HCT116 (cell line): ENCODE measurements at regions not wholly inside any gene's neighbourhood (a gene's known extent, or its start where the extent isn't known, plus 50 kb on each side); places are given as distances from the start of the nearest gene placed in this dataset.

Experiments
- ATAC-seq: fragments of 200-7000 bp; cut with Tn5 transposase; 2 replicates; pipeline ENCODE4 v1.9.1; 2020; ENCODE audit warnings: mild to moderate bottlenecking, moderate library complexity
- BruUV-seq: library from RNA; stranded (reverse); fragments of 400-500 nt; replicated peaks from 2 replicates; lab custom pipeline; 2021; lab: Mats Ljungman, UMichigan
- CTCF ChIA-PET: fragments of 300-600 bp; sonication (Branson Sonifier 250); formaldehyde crosslinking; loops from one replicate; lab custom pipeline; 2021; ENCODE audit warnings: antibody characterized with exemption; lab: Charles Lee
- POLR2A ChIA-PET: fragments of 300-600, 350-600 bp; sonication (Branson Sonifier 250); formaldehyde crosslinking; loops from one replicate; lab custom pipeline; 2021; ENCODE audit warnings: antibody characterized with exemption; lab: Charles Lee
- RAD21 ChIA-PET, 2 experiments: fragments of 300-600 bp; sonication (Branson Sonifier 250); formaldehyde crosslinking; loops; one replicate each; lab custom pipeline; 2023; ENCODE audit warnings: low total read pairs in 2 of 2; ENCODE audit not compliant: uncharacterized antibody in 2 of 2, unreplicated experiment in 2 of 2, low non-redundant PET in 1 of 2; lab: Charles Lee
- DNase-seq: peaks from one replicate; pipeline ENCODE4 v3.0.0-alpha.2; 2010; ENCODE audit warnings: low read depth, low spot score
- H2AFZ ChIP-seq: fragments of 200-600 bp; shearing (Covaris generic), sonication (generic); 2 replicates; pipeline ENCODE4 v1.6.1; 2017; ENCODE audit warnings: low read depth, mixed run types, mixed read lengths, antibody characterized with exemption, low read length; ENCODE audit not compliant: poor library complexity, severe bottlenecking
- H3K27ac ChIP-seq: 2 replicates; pipeline ENCODE4 v1.5.1; 2012; ENCODE audit warnings: low read depth, low read length
- H3K27me3 ChIP-seq: fragments of 200-600 bp; sonication (generic); 2 replicates; pipeline ENCODE4 v1.6.1; 2016; ENCODE audit warnings: mixed run types, low read length, mixed read lengths; ENCODE audit not compliant: insufficient read depth
- H3K36me3 ChIP-seq, 2 experiments: fragments of 200-500 bp in 1 of 2; fragments of 200-600 bp in 1 of 2; sonication (Bioruptor generic) in 1 of 2; sonication (generic) in 1 of 2; 2 replicates each; pipeline versions ENCODE4 v1.5.1 to v1.6.1; 2014 to 2016; ENCODE audit warnings: low read length in 2 of 2, inconsistent platforms in 1 of 2, mixed read lengths in 1 of 2, mixed run types in 1 of 2; ENCODE audit not compliant: insufficient read depth in 2 of 2, control insufficient read depth in 1 of 2
- H3K4me1 ChIP-seq, 2 experiments: fragments of 200-600 bp in 1 of 2; sonication (generic) in 1 of 2; 2 replicates each; pipeline versions ENCODE4 v1.5.1 to v1.6.1; 2012 to 2017; ENCODE audit warnings: low read length in 2 of 2, inconsistent platforms in 1 of 2, mild to moderate bottlenecking in 1 of 2, mixed read lengths in 1 of 2, mixed run types in 1 of 2, moderate library complexity in 1 of 2; ENCODE audit not compliant: insufficient read depth in 2 of 2, control insufficient read depth in 1 of 2
- H3K4me2 ChIP-seq: fragments of 200-600 bp; sonication (generic); 2 replicates; pipeline ENCODE4 v1.6.1; 2017; ENCODE audit warnings: mixed run types, low read length, mixed read lengths
- H3K4me3 ChIP-seq, 2 experiments: fragments of 200-600 bp in 1 of 2; sonication (generic) in 1 of 2; replicated peaks in 1 of 2; 2 replicates each; pipeline ENCODE4 v1.5.1; 2011 to 2016; ENCODE audit warnings: low read length in 2 of 2, control low read depth in 1 of 2, low read depth in 1 of 2, mild to moderate bottlenecking in 1 of 2, mixed read lengths in 1 of 2, mixed run types in 1 of 2
- H3K79me2 ChIP-seq: fragments of 200-600 bp; sonication (generic); 2 replicates; pipeline ENCODE4 v1.6.1; 2017; ENCODE audit warnings: mild to moderate bottlenecking, mixed run types, low read length, moderate library complexity, mixed read lengths; ENCODE audit not compliant: insufficient read depth
- H3K9ac ChIP-seq: fragments of 200-600 bp; sonication (generic); 2 replicates; pipeline ENCODE4 v1.6.1; 2016; ENCODE audit warnings: low read length, mixed read lengths
- H3K9me2 ChIP-seq: fragments of 200-600 bp; sonication (generic), shearing (Covaris generic); 2 replicates; pipeline ENCODE4 v1.6.1; 2017; ENCODE audit warnings: mixed run types, mild to moderate bottlenecking, moderate library complexity; ENCODE audit not compliant: insufficient read depth
- H3K9me3 ChIP-seq, 2 experiments: fragments of 200-500 bp in 1 of 2; fragments of 200-600 bp in 1 of 2; sonication (Bioruptor generic) in 1 of 2; sonication (generic) in 1 of 2; 2 replicates each; pipeline ENCODE4 v1.6.1; 2014 to 2017; ENCODE audit warnings: low read length in 2 of 2, mixed read lengths in 2 of 2, inconsistent platforms in 1 of 2, low read depth in 1 of 2, mild to moderate bottlenecking in 1 of 2, mixed run types in 1 of 2, moderate library complexity in 1 of 2; ENCODE audit not compliant: control insufficient read depth in 1 of 2, insufficient read depth in 1 of 2
- H4K20me1 ChIP-seq: fragments of 200-600 bp; sonication (generic), shearing (Covaris generic); 2 replicates; pipeline ENCODE4 v1.6.1; 2017; ENCODE audit warnings: mixed run types, mild to moderate bottlenecking, moderate library complexity; ENCODE audit not compliant: insufficient read depth
- CBX3 ChIP-seq: IDR thresholded peaks from 2 replicates; pipeline ENCODE4 v1.6.1; 2012; ENCODE audit warnings: low read depth
- EGR1 ChIP-seq: IDR thresholded peaks from 2 replicates; pipeline ENCODE4 v1.6.1; 2012; ENCODE audit warnings: low read depth
- EZH2 ChIP-seq: fragments of 200-600 bp; sonication (generic); IDR thresholded peaks from 2 replicates; pipeline ENCODE4 v1.6.1; 2017; ENCODE audit warnings: antibody characterized with exemption, mixed run types
- FOSL1 ChIP-seq: IDR thresholded peaks from 2 replicates; pipeline ENCODE4 v1.6.1; 2012; ENCODE audit warnings: low read depth
- POLR2AphosphoS5 ChIP-seq: IDR thresholded peaks from 2 replicates; pipeline ENCODE4 v1.6.1; 2011; ENCODE audit warnings: mild to moderate bottlenecking, low read depth, low read length, moderate library complexity
- RAD21 ChIP-seq: IDR thresholded peaks from 2 replicates; pipeline ENCODE4 v1.6.1; 2012; ENCODE audit warnings: low read depth, mild to moderate bottlenecking
- SIN3A ChIP-seq: IDR thresholded peaks from 2 replicates; pipeline ENCODE4 v1.6.1; 2012; ENCODE audit warnings: low read depth
- SRF ChIP-seq: IDR thresholded peaks from 2 replicates; pipeline ENCODE4 v1.6.1; 2012; ENCODE audit warnings: low read depth
- TCF7L2 ChIP-seq: IDR thresholded peaks from 2 replicates; pipeline ENCODE4 v1.7.0; 2011; ENCODE audit warnings: borderline replicate concordance, inconsistent platforms; ENCODE audit not compliant: insufficient read depth, insufficient read length; ENCODE audit errors: extremely low read depth
- ZFX ChIP-seq: fragments of 450-650 bp; IDR thresholded peaks from 2 replicates; pipeline ENCODE4 v1.6.1; 2017
- intact Hi-C: fragments of 100-400 bp; cut with micrococcal nuclease; formaldehyde crosslinking; loops from 2 replicates; pipeline ENCODE4 v1.10.0; 2022
- TF ChIP-seq, protein P1 (sequence below): IDR thresholded peaks from 2 replicates; pipeline ENCODE4 v1.6.1; 2011; ENCODE audit warnings: mild to moderate bottlenecking, low read length, moderate library complexity; ENCODE audit not compliant: insufficient replicate concordance; ENCODE audit errors: extremely low read depth
- TF ChIP-seq, protein P2 (sequence below): IDR thresholded peaks from 2 replicates; pipeline ENCODE4 v1.6.1; 2012; ENCODE audit warnings: low read depth
- TF ChIP-seq, protein P3 (sequence below): IDR thresholded peaks from 2 replicates; pipeline ENCODE4 v1.6.1; 2012

- ATAC-seq (no peak), DNase-seq (no peak)
- H3K79me2 ChIP-seq = no peaks in the 10 kb centered on the region
- H3K27ac ChIP-seq = no peak overlapping the region
- H3K9me2 ChIP-seq = no peaks in the 10 kb centered on the region
- no peak overlapping the region for H2AFZ ChIP-seq
- no TSS peak for BruUV-seq
- no peak overlapping the region for H3K4me3 ChIP-seq
- TF ChIP-seq SIN3A (no peak), EZH2 (no peak), EGR1 (no peak), FOSL1 (no peak), ZFX (no peak), RAD21 (no peak), CBX3 (no peak), TCF7L2 (no peak), POLR2AphosphoS5 (no peak), SRF (no peak)
- TF ChIP-seq, protein P1, sequence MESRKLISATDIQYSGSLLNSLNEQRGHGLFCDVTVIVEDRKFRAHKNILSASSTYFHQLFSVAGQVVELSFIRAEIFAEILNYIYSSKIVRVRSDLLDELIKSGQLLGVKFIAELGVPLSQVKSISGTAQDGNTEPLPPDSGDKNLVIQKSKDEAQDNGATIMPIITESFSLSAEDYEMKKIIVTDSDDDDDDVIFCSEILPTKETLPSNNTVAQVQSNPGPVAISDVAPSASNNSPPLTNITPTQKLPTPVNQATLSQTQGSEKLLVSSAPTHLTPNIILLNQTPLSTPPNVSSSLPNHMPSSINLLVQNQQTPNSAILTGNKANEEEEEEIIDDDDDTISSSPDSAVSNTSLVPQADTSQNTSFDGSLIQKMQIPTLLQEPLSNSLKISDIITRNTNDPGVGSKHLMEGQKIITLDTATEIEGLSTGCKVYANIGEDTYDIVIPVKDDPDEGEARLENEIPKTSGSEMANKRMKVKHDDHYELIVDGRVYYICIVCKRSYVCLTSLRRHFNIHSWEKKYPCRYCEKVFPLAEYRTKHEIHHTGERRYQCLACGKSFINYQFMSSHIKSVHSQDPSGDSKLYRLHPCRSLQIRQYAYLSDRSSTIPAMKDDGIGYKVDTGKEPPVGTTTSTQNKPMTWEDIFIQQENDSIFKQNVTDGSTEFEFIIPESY = no peak
- TF ChIP-seq, protein P2, sequence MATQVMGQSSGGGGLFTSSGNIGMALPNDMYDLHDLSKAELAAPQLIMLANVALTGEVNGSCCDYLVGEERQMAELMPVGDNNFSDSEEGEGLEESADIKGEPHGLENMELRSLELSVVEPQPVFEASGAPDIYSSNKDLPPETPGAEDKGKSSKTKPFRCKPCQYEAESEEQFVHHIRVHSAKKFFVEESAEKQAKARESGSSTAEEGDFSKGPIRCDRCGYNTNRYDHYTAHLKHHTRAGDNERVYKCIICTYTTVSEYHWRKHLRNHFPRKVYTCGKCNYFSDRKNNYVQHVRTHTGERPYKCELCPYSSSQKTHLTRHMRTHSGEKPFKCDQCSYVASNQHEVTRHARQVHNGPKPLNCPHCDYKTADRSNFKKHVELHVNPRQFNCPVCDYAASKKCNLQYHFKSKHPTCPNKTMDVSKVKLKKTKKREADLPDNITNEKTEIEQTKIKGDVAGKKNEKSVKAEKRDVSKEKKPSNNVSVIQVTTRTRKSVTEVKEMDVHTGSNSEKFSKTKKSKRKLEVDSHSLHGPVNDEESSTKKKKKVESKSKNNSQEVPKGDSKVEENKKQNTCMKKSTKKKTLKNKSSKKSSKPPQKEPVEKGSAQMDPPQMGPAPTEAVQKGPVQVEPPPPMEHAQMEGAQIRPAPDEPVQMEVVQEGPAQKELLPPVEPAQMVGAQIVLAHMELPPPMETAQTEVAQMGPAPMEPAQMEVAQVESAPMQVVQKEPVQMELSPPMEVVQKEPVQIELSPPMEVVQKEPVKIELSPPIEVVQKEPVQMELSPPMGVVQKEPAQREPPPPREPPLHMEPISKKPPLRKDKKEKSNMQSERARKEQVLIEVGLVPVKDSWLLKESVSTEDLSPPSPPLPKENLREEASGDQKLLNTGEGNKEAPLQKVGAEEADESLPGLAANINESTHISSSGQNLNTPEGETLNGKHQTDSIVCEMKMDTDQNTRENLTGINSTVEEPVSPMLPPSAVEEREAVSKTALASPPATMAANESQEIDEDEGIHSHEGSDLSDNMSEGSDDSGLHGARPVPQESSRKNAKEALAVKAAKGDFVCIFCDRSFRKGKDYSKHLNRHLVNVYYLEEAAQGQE = no peak
- TF ChIP-seq, protein P3, sequence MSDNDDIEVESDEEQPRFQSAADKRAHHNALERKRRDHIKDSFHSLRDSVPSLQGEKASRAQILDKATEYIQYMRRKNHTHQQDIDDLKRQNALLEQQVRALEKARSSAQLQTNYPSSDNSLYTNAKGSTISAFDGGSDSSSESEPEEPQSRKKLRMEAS = no peak
- H4K20me1 ChIP-seq = no peaks in the 10 kb centered on the region
- ChIA-PET CTCF (no interaction called here), POLR2A (no interaction called here), RAD21 (no interaction called here)
- no peaks in the 10 kb centered on the region for H3K36me3 ChIP-seq
- no peak overlapping the region for H3K9ac ChIP-seq
- peaks cover 0 to 35% of the 10 kb centered on the region in 2 experiments; a peak in 2 of 4 replicates for H3K9me3 ChIP-seq
- H3K4me2 ChIP-seq = no peak overlapping the region
- no peaks in the 10 kb centered on the region for H3K27me3 ChIP-seq
- H3K4me1 ChIP-seq = no peaks in the 10 kb centered on the region
- intact Hi-C loops = no loop called here
Observed at GRCh38 chr14:87160989-87161388, 832.0 kb downstream of the GALC start.
